LNCaP clone FGC (cell line): ENCODE measurements at regions not wholly inside any gene's neighbourhood (a gene's known extent, or its start where the extent isn't known, plus 50 kb on each side); places are given as distances from the start of the nearest gene placed in this dataset.

Experiments used
- DNase-seq: peaks from one replicate; pipeline ENCODE4 v3.0.0-alpha.2; 2011; ENCODE audit warnings: low read depth
- H3K4me3 ChIP-seq: 2 replicates; pipeline ENCODE4 v1.5.1; 2011; ENCODE audit warnings: mild to moderate bottlenecking, low read depth, low read length, control low read depth
- CTCF ChIP-seq: IDR thresholded peaks from 2 replicates; pipeline ENCODE4 v1.5.1; 2012; ENCODE audit warnings: mild to moderate bottlenecking; ENCODE audit not compliant: control insufficient read depth, insufficient read depth; ENCODE audit errors: extremely low read depth

DNA sequence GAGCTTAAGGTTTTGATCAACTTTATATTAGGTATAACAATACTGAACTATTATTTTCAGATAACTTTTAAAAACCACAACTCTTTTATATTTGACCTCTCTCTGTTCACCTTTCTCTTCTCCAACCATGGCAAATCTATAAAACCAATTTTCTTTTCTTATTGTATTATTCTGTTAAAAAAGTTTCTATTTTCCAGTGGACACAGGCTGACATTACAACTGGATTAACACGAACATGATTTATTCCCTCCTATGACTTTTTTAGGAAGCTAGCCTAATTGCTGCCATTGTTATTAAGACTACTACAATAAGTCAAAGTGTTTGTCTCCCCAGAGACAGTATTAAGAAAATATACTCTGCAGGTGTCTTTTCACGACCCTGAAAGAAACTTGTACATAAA lies 2291.1 kb upstream of the PCDH20 start:
- no peak for TF ChIP-seq CTCF
- DNase-seq: no peak
- H3K4me3 ChIP-seq: no peak overlapping the region

- no peak for DNase-seq
- no peak for TF ChIP-seq CTCF
- no peak overlapping the region for H3K4me3 ChIP-seq
Measured at GRCh38 chr13:63704521-63704920, 2288.9 kb upstream of the PCDH20 start.

- no peak overlapping the region for H3K4me3 ChIP-seq
- TF ChIP-seq CTCF: no peak
- no peak for DNase-seq
Measured at GRCh38 chr13:63700350-63700749, 2284.7 kb upstream of the PCDH20 start.

DNA sequence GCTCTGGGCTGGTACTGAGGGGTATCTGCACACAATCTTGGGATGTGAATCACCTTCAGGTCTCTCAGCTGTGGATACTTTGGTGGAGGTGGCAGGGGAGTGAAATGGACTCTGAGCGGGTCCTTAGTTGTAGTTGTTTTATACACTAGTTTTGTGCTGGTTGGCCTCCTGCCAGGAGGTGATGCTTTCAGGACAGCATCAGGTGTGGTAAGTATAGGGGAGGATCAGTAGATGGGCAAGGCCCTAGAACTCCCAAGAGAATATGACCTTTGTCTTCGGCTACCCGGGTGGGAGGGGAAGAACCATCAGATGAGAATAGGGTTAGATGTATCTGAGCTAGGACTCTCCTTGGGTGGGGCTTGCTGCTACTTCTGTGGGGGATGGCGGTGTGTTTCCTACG lies 2284.3 kb upstream of the PCDH20 start:
- TF ChIP-seq CTCF: no peak
- H3K4me3 ChIP-seq: no peak overlapping the region
- no peak for DNase-seq

- H3K4me3 ChIP-seq: no peak overlapping the region
- no peak for DNase-seq
- TF ChIP-seq CTCF: no peak
Measured at GRCh38 chr13:63696055-63696454, 2280.4 kb upstream of the PCDH20 start.

DNA sequence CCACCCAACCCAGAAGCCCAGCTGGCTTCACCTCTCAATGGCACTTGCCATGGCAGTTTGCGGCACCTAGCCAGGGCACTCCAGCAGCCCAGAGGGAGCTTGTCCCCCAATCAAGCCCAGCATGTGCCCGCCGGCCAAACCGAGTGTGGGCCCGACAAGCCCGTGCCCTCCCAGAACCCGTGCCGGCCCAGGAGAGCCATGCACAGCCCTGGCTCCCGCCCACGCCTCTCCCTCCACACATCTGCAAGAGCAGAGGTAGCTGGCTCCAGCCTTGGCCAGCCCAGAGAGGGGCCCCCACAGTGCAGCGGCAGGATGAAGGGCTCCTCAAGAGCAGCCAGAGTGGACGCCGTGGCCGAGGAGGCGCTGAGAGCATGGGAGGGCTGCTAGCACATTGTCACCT lies 2278.0 kb upstream of the PCDH20 start:
- no peak for DNase-seq
- no peak for TF ChIP-seq CTCF
- no peak overlapping the region for H3K4me3 ChIP-seq

GRCh38 chr13:63691474-63691873 lies 2275.8 kb upstream of the PCDH20 start:
- TF ChIP-seq CTCF: no peak
- H3K4me3 ChIP-seq: no peak overlapping the region
- no peak for DNase-seq
